ENCODE measurements at regions not wholly inside any gene's neighbourhood (a gene's known extent, or its start where the extent isn't known, plus 50 kb on each side); places are given as distances from the start of the nearest gene placed in this dataset.

DNA sequence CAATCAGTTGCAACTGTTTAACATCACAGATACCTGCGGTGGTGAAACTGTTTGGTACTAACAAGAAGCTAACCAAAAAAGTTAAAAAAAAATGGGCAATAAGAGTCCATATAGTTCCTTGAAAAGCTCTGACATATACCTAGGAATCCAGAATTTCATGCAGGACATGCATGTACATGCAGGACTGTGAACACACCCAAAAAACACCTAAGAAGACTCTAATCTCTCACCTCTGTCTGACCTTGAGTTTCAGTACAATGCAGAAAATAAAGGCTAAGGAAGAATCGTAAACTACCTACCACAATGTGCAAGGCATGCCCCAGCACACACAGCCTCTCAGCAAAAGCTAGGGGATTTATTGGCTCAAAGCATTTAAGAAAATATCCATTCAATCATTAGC, 110.7 kb upstream of the GOLGA8J start:
- TF ChIP-seq RFX5 (IDR thresholded peaks at IDR 0.05; ENCODE audit: low read length) (no peak), RAD21 (IDR thresholded peaks at IDR 0.05; ENCODE audit: low read length) (no peak)
